ENCODE measurements at regions not wholly inside any gene's neighbourhood (a gene's known extent, or its start where the extent isn't known, plus 50 kb on each side); places are given as distances from the start of the nearest gene placed in this dataset.
A peak's percentile ranks its signal among the peaks of the same experiment; 100 is the strongest.

DNA sequence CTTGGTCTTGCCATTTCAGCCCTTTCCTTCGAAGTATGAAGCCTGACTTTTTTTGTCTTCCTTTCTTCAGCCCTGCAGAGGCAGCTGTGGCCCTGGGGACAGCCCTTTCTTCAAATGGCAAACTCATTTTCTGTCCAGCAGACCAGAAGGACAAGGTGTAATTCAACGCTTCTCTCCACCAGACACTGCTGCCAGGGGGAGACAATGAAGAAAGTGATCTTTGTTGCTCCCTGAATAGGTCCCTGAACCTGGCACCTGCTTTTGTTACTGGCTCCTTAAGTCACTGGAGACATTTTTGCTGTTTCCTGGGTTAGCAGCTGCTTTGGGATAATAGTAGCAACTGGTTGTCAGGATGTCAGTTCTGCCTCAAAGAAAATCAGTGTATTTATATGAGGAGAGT lies 50.8 kb upstream of the MACF1 start:
- TF ChIP-seq, protein P1, sequence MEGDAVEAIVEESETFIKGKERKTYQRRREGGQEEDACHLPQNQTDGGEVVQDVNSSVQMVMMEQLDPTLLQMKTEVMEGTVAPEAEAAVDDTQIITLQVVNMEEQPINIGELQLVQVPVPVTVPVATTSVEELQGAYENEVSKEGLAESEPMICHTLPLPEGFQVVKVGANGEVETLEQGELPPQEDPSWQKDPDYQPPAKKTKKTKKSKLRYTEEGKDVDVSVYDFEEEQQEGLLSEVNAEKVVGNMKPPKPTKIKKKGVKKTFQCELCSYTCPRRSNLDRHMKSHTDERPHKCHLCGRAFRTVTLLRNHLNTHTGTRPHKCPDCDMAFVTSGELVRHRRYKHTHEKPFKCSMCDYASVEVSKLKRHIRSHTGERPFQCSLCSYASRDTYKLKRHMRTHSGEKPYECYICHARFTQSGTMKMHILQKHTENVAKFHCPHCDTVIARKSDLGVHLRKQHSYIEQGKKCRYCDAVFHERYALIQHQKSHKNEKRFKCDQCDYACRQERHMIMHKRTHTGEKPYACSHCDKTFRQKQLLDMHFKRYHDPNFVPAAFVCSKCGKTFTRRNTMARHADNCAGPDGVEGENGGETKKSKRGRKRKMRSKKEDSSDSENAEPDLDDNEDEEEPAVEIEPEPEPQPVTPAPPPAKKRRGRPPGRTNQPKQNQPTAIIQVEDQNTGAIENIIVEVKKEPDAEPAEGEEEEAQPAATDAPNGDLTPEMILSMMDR (IDR thresholded peaks at IDR 0.05), result peak in 1 of 7 experiments; percentile 6
- no peak for TF ChIP-seq POLR2A (IDR thresholded peaks at IDR 0.05)
- TF ChIP-seq EP300 (IDR thresholded peaks at IDR 0.05), result no peak
- TF ChIP-seq POLR2AphosphoS5 (IDR thresholded peaks at IDR 0.05), result no peak
